Lung (tissue), 11 donors: ENCODE measurements at regions not wholly inside any gene's neighbourhood (a gene's known extent, or its start where the extent isn't known, plus 50 kb on each side); places are given as distances from the start of the nearest gene placed in this dataset.

Experiments
- ATAC-seq: fragments of 200-7000 bp; cut with Tn5 transposase; one replicate; pipeline ENCODE4 v1.9.1; 2020; ENCODE audit warnings: moderate number of reproducible peaks; ENCODE audit not compliant: insufficient read depth, low FRiP score
- DNase-seq, 3 donors: peaks; one replicate each; pipeline ENCODE4 v3.0.0-alpha.2; 2013 to 2017
- H3K27ac ChIP-seq, 2 donors: one replicate each; pipeline ENCODE4 v1.5.1; 2013; ENCODE audit warnings: mild to moderate bottlenecking in 2 of 2, moderate library complexity in 2 of 2, control low read depth in 1 of 2, inconsistent platforms in 1 of 2, low read depth in 1 of 2, low read length in 1 of 2
- H3K27me3 ChIP-seq, 3 donors: one replicate each; pipeline ENCODE4 v1.5.1; 2013; ENCODE audit warnings: low read length in 2 of 3; ENCODE audit not compliant: control insufficient read depth in 3 of 3, insufficient read depth in 3 of 3
- H3K36me3 ChIP-seq, 4 donors: one replicate each; pipeline ENCODE4 v1.5.1; 2013; ENCODE audit warnings: low read length in 4 of 4, mild to moderate bottlenecking in 1 of 4, moderate library complexity in 1 of 4; ENCODE audit not compliant: control insufficient read depth in 4 of 4, insufficient read depth in 4 of 4
- H3K4me1 ChIP-seq, 5 donors: one replicate each; pipeline ENCODE4 v1.5.1; 2013; ENCODE audit warnings: low read length in 5 of 5, mild to moderate bottlenecking in 2 of 5, moderate library complexity in 1 of 5; ENCODE audit not compliant: control insufficient read depth in 5 of 5, insufficient read depth in 5 of 5
- H3K4me3 ChIP-seq: one replicate; pipeline ENCODE4 v1.5.1; 2013; ENCODE audit warnings: mild to moderate bottlenecking, control low read depth, moderate library complexity
- H3K9ac ChIP-seq, 2 donors: one replicate each; pipeline ENCODE4 v1.5.1; 2013; ENCODE audit warnings: low read length in 2 of 2, control low read depth in 1 of 2; ENCODE audit not compliant: insufficient read depth in 1 of 2
- H3K9me3 ChIP-seq, 4 donors: one replicate each; pipeline ENCODE4 v1.5.1; 2013; ENCODE audit warnings: low read length in 3 of 4, mild to moderate bottlenecking in 1 of 4, moderate library complexity in 1 of 4; ENCODE audit not compliant: control insufficient read depth in 4 of 4, insufficient read depth in 3 of 4
- CTCF ChIP-seq: IDR thresholded peaks from 2 replicates; pipeline ENCODE4 v1.5.1; 2012; ENCODE audit warnings: mild to moderate bottlenecking; ENCODE audit errors: control extremely low read depth, extremely low read depth
- WGBS, 2 donors: extraction: QIAGEN DNeasy Blood & Tissue Kit; methylation state at CpG; one replicate each; pipeline ENCODE4 v1.1.7; 2013; 5-methylcytosine and 5-hydroxymethylcytosine counted together
- donor health status: control.
- donor health status: control.
- donor health status: Bipolar disorder and iron deficiency.
- donor health status: healthy.
- donor health status: DM: yes; HTN: yes; CAD: no.

- 40 to 61% methylated on average over 7 of the region's 7 CpGs for WGBS, 2 donors
These were observed 84.8 kb upstream of the ZNF217 start for GRCh38 chr20:53678315-53678989.

GRCh38 chr20:53677447-53678314, 84.0 kb upstream of the ZNF217 start:
- no peak for ATAC-seq
- 29 to 40% methylated on average over 12 of the region's 12 CpGs for WGBS, 2 donors
- Histone ChIP-seq H3K36me3 (no peaks in the 10 kb centered on the region), H3K4me1 (peaks cover 0 to 26% (median 18%) of the 10 kb centered on the region in 5 donors), H3K9ac (peak overlapping the region in 1 of 2 donors; percentile 26), H3K27me3 (no peaks in the 10 kb centered on the region), H3K9me3 (no peaks in the 10 kb centered on the region), H3K27ac (no peak overlapping the region), H3K4me3 (no peak overlapping the region)
- TF ChIP-seq CTCF, result no peak
- DNase-seq, result peak; percentile 53 to 82 (median 73)

More at GRCh38 chr20:53678315-53678989, 84.8 kb upstream of the ZNF217 start:
- H3K4me3 ChIP-seq, result no peak overlapping the region
- H3K27me3 ChIP-seq, result no peaks in the 10 kb centered on the region
- peaks cover 0 to 26% (median 18%) of the 10 kb centered on the region in 5 donors for H3K4me1 ChIP-seq
- no peak overlapping the region for H3K27ac ChIP-seq
- ATAC-seq (no peak), DNase-seq (no peak)
- no peaks in the 10 kb centered on the region for H3K9me3 ChIP-seq
- H3K9ac ChIP-seq, result no peak overlapping the region
- H3K36me3 ChIP-seq, result no peaks in the 10 kb centered on the region
- TF ChIP-seq CTCF, result no peak

GRCh38 chr20:53676987-53677386, 83.3 kb upstream of the ZNF217 start:
- WGBS, 2 donors, result 90 to 91% methylated on average over 8 of the region's 8 CpGs
- no peak overlapping the region for H3K4me3 ChIP-seq
- no peak for TF ChIP-seq CTCF
- no peak overlapping the region for H3K9ac ChIP-seq
- H3K27ac ChIP-seq, result no peak overlapping the region
- ATAC-seq (no peak), DNase-seq (no peak)
- H3K9me3 ChIP-seq, result no peaks in the 10 kb centered on the region
- no peaks in the 10 kb centered on the region for H3K27me3 ChIP-seq
- H3K36me3 ChIP-seq, result no peaks in the 10 kb centered on the region
- H3K4me1 ChIP-seq, result peaks cover 0 to 26% (median 18%) of the 10 kb centered on the region in 5 donors
